Activated gamma-delta T cell treated with Interleukin-2 at 50 U/mL for 16 hours (primary cell): ENCODE measurements at regions not wholly inside any gene's neighbourhood (a gene's known extent, or its start where the extent isn't known, plus 50 kb on each side); places are given as distances from the start of the nearest gene placed in this dataset.

Experiments used
- DNase-seq: peaks from one replicate; pipeline ENCODE4 v3.0.0-alpha.2; 2020

GRCh38 chr7:98040626-98041360, 50.8 kb upstream of the OCM2 start:
- no peak for DNase-seq

DNA sequence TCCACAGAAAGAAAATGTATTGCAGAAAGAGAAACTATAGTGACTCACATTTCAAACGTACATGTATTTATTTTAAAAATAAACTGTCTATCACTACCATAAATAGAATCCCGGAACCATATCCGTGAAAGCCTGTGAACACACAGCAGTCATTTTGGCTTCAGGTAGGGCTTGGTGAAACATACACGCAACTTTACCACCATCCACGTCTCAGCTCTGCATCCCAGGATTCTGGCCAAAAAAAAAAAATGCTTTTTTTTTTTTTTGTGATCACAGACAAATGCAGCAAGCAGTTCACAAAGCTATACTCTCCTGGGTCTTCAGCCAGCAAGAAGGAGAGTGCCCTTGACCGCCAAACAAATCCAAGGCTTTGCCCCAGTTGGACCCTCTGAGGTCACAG, 56.8 kb upstream of the OCM2 start:
- no peak for DNase-seq

- DNase-seq: no peak
Measured at GRCh38 chr7:98049034-98049433, 57.6 kb upstream of the LMTK2 start.

GRCh38 chr7:98051118-98051744, 55.4 kb upstream of the LMTK2 start:
- peak; percentile 29 for DNase-seq

DNA sequence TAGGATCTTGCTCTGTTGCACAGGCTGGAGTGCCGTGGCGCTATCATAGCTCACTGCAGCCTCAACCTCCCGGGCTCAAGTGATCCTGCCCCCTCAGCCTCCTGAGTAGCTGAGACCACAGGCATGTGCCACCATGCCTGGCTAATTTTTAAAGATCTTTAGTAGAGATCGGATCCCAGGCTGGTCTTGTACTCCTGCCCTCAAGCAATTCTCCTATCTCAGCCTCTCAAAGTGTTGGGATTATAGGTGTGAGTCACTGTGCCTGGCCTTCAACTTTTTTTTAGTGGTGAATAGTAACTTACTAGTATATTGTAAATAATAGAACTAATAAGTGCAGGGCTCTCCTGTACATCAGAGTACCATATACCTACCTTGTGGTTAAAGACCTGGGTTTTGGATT, 52.1 kb upstream of the LMTK2 start:
- DNase-seq: no peak

DNA sequence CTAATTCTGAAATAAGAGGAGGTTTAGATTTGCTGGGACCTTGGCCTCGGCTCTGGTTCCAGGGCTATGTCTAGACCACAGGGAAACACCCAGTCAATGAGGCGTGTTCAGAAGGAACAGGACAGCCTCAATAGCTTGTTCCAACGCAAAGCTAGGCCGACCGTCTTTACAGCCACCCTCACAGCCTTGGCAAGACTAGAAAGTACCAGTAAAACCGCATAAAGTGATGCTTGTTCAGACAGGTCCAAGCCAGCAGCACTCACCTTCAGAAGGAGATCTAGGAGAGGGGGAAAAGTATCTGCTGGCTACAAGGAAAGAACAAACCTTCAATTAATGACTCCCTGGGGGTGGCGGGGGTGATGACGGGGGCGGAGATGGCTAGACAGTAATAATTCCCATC, 50.1 kb upstream of the LMTK2 start:
- no peak for DNase-seq
